ENCODE measurements at regions not wholly inside any gene's neighbourhood (a gene's known extent, or its start where the extent isn't known, plus 50 kb on each side); places are given as distances from the start of the nearest gene placed in this dataset.

GRCh38 chr5:7330256-7330655 lies 65.7 kb upstream of the ADCY2 start:
- no peak for TF ChIP-seq POLR2AphosphoS5 (IDR thresholded peaks at IDR 0.05; ENCODE audit: low read depth, low read length)
- TF ChIP-seq CTCF (IDR thresholded peaks at IDR 0.05) = no peak
- no peak for TF ChIP-seq TCF7L2 (IDR thresholded peaks at IDR 0.05; ENCODE audit: low read depth, low read length)
- no peak for TF ChIP-seq REST (IDR thresholded peaks at IDR 0.05; ENCODE audit: insufficient read depth in 1 of 2, low read depth in 2 of 2, low read length in 1 of 2)
- TF ChIP-seq SIN3A (IDR thresholded peaks at IDR 0.05; ENCODE audit: borderline replicate concordance, insufficient read depth, low read depth, low read length) = no peak

Measured in Panc1 (cell line).